Naive B cell (primary cell): ENCODE measurements at regions not wholly inside any gene's neighbourhood (a gene's known extent, or its start where the extent isn't known, plus 50 kb on each side); places are given as distances from the start of the nearest gene placed in this dataset.
A peak's percentile ranks its signal among the peaks of the same experiment; 100 is the strongest.

ENCODE experiments used
- ATAC-seq, 2 donors: fragments of 150-1000 bp; cut with Tn5 transposase; 2 replicates each; pipeline ENCODE4 v1.10.0; 2021; ENCODE audit warnings: low read depth in 2 of 2, mild to moderate bottlenecking in 2 of 2, moderate library complexity in 2 of 2
- DNase-seq: peaks from one replicate; pipeline ENCODE4 v3.0.0; 2022
- H3K27ac Mint-ChIP-seq, 6 donors: one replicate each; pipeline ENCODE4 v1.8.0; 2020 to 2022; ENCODE audit warnings: mild to moderate bottlenecking in 6 of 6, mixed read lengths in 6 of 6, moderate library complexity in 5 of 6, inconsistent platforms in 2 of 6
- H3K27me3 Mint-ChIP-seq, 3 donors: one replicate each; pipeline ENCODE4 v1.8.0; 2021 to 2022; ENCODE audit warnings: mixed read lengths in 3 of 3, mild to moderate bottlenecking in 1 of 3
- H3K36me3 Mint-ChIP-seq, 2 donors: one replicate each; pipeline ENCODE4 v1.8.0; 2020 to 2022; ENCODE audit warnings: mixed read lengths in 2 of 2, inconsistent platforms in 1 of 2, mild to moderate bottlenecking in 1 of 2
- H3K4me1 Mint-ChIP-seq, 3 donors: one replicate each; pipeline ENCODE4 v1.8.0; 2020 to 2022; ENCODE audit warnings: mixed read lengths in 3 of 3, inconsistent platforms in 1 of 3, mild to moderate bottlenecking in 1 of 3, moderate library complexity in 1 of 3
- H3K4me3 Mint-ChIP-seq, 8 donors: one replicate each; pipeline ENCODE4 v1.8.0; 2020 to 2022; ENCODE audit warnings: mild to moderate bottlenecking in 8 of 8, mixed read lengths in 8 of 8, moderate library complexity in 8 of 8, inconsistent platforms in 2 of 8
- H3K9me3 Mint-ChIP-seq, 7 donors: one replicate each; pipeline ENCODE4 v1.8.0; 2020 to 2022; ENCODE audit warnings: mixed read lengths in 7 of 7, mild to moderate bottlenecking in 5 of 7, inconsistent platforms in 2 of 7, moderate library complexity in 1 of 7

DNA sequence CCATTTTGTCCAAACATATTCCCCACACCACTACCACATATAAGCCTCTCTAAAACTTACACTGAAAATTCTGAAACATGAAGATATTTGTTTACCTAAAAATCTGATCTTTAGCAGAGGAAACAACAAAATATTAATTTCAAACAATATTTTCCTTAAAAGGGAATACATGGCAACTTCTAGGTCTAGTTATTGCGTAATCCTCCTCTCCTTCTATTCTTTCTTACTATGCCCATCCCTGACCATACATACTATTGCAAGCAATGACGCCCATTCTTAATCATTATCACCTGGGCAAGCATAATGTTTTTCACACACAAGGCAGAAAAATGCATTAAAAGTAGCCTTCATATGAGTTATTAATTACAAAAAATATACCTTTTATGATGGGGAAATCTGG, 372.6 kb downstream of the ZEB2 start:
- no peaks in the 10 kb centered on the region for H3K9me3 Mint-ChIP-seq
- no peak overlapping the region for H3K4me3 Mint-ChIP-seq
- no peaks in the 10 kb centered on the region for H3K36me3 Mint-ChIP-seq
- ATAC-seq (no peak), DNase-seq (no peak)
- peaks cover 6 to 10% (median 9%) of the 10 kb centered on the region in 3 donors for H3K4me1 Mint-ChIP-seq
- H3K27ac Mint-ChIP-seq: no peak overlapping the region
- H3K27me3 Mint-ChIP-seq: no peaks in the 10 kb centered on the region

DNA sequence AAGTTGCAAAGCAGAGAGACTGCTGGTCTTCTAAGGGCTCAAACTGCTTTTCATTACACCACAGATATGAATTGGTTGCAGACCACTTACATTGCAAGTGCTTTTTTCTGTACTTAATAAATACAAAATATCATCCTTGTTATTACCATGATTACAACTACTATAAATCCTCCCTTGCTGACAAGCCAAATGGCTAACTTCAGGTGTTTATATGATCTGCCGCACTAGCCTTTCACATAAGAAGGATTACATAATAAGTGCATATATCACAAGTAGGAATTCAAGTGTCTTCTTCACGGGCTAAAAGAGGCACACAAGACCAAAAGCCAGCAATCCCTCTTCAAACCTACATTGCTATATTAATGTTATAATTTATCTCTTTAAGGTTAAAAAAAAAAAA, 373.0 kb downstream of the ZEB2 start:
- no peak overlapping the region for H3K27ac Mint-ChIP-seq

DNA sequence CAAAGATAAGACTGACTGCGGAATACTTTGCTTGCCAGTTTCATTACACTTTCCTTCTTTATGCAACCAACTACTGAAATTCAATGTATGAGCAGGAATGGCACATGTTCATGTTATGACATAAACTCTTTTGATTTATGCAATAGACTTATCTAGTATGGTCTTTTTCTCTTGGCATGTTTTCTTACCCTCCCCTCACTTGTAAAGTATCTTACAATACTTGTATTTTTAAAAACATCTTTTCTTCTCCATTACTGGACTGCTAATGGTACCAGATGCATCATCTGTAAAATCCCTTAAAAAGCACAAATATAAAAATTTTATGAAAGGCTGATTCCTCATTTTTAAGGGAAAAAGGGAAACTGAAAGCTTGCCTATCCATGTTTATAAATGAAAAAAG, 373.8 kb downstream of the ZEB2 start:
- H3K4me1 Mint-ChIP-seq: peaks cover 6 to 10% (median 9%) of the 10 kb centered on the region in 3 donors
- no peak for ATAC-seq
- no peaks in the 10 kb centered on the region for H3K9me3 Mint-ChIP-seq
- DNase-seq: no peak
- no peak overlapping the region for H3K4me3 Mint-ChIP-seq
- peak overlapping the region in 1 of 6 donors; percentile 46 for H3K27ac Mint-ChIP-seq
- H3K36me3 Mint-ChIP-seq: peaks cover 0 to 9% of the 10 kb centered on the region in 2 donors
- H3K27me3 Mint-ChIP-seq: no peaks in the 10 kb centered on the region

More for the DNA sequence above, 373.0 kb downstream of the ZEB2 start:
- ATAC-seq (no peak), DNase-seq (no peak)
- Mint-ChIP-seq H3K4me1 (peaks cover 6 to 10% (median 9%) of the 10 kb centered on the region in 3 donors), H3K36me3 (peaks cover 0 to 2% of the 10 kb centered on the region in 2 donors), H3K4me3 (no peak overlapping the region), H3K27me3 (no peaks in the 10 kb centered on the region), H3K9me3 (no peaks in the 10 kb centered on the region)

DNA sequence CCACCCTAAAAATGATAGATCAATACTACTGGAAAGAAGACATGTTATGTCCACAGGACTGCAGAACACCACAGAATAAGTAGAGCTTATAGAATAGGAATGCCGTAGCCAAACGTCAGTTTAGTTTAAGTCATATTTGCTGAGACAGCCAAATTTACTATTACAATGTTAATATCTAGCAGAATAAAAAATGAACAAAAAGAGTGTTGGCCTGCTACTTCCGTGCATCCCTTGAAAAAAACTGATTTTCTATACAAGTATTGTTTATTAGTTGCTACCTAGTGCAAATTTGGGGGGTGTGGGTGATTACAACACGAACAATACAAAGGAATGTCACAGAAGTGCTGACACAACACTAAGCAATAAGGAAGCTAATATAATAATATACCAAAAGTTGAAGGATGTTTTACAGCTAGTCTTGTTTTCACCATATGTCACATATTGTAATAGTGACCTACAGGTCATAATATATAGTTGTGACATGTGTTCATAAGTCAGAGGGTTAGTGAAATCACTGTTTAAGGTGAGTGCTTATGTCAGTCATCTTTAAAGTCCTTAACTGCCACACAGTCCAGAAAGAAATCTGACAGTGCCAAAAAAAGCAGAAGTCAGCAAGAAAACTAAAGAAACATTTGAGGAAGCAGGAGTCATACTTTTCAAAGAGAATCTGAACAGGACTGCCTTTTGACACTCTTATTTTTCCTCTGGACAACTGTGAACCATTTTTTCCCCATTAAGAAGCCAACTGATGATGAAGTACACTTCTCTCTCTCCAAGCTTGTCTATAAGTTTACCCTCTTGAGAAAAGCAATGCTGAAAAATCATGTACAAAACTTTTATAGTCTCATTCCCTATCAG, 376.4 kb downstream of the ZEB2 start:
- peak overlapping the region in 3 of 6 donors; percentile 37 to 80 (median 51) for H3K27ac Mint-ChIP-seq
- peak overlapping the region in 1 of 8 donors; percentile 54 for H3K4me3 Mint-ChIP-seq
- H3K27me3 Mint-ChIP-seq: no peaks in the 10 kb centered on the region
- ATAC-seq (peak; percentile 45 to 70), DNase-seq (no peak)
- H3K9me3 Mint-ChIP-seq: no peaks in the 10 kb centered on the region
- H3K36me3 Mint-ChIP-seq: peaks cover 0 to 9% of the 10 kb centered on the region in 2 donors
- peaks cover 7 to 14% (median 9%) of the 10 kb centered on the region in 3 donors for H3K4me1 Mint-ChIP-seq

DNA sequence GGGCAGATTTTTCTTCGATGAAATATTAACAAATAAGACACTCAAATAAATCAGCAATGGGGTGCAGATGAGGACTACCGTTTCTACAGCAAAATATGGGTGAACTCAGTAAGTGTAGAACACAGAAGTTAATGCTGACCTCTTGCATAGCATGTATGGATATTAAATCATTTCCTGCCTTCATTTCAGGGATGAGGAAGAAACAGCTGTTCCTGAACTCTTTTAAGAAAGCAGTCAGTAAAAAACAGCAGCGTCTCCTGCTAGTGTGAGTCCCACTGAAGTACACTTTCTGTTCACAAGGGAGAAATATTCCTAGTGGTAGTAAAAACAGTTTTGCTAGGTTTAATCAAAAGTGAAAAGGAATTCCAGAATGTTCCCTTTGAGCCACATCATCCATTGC, 379.0 kb downstream of the ZEB2 start:
- Mint-ChIP-seq H3K36me3 (peaks cover 0 to 9% of the 10 kb centered on the region in 2 donors), H3K4me3 (no peak overlapping the region), H3K9me3 (no peaks in the 10 kb centered on the region), H3K27ac (no peak overlapping the region), H3K27me3 (no peaks in the 10 kb centered on the region), H3K4me1 (peaks cover 11 to 21% (median 13%) of the 10 kb centered on the region in 3 donors)
- no peak for ATAC-seq
- no peak for DNase-seq

DNA sequence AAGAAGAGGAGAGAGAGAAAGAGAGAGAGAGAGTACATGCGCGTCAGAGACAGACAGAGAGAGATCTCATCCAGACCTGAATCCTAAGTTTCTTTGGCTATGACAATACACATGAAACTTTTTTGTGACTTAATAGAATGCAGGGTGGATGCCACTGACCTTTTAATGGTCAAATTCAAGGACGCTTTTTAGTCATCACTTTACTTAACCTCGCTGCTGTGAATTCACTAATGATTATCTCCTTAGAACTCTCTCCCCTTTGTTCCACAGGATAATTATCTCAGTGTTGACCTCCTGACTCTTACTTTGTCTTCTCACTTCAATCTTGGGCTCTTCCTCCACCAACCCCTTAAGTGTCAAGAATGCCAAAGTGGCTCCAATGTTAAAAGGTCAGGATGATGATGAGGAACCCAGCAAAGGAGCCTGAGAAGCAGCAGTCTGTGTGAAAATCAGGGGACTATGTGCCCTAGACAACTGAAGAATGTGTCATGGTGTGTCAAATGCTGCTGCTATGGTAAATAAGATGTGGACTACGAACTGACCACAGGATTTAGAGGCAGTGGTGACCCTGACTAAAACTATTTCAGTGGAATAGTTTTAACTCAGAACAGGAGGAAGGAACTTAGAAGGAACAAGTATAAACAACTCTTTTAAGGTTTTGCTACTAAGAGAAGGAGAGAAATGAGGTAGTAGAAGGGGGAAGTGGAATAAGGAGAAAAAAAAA, 382.1 kb downstream of the ZEB2 start:
- DNase-seq (no peak), ATAC-seq (no peak)
- Mint-ChIP-seq H3K9me3 (no peaks in the 10 kb centered on the region), H3K36me3 (peaks cover 7 to 9% of the 10 kb centered on the region in 2 donors), H3K27ac (peak overlapping the region in 3 of 6 donors; percentile 16 to 25 (median 25)), H3K4me3 (no peak overlapping the region), H3K27me3 (no peaks in the 10 kb centered on the region), H3K4me1 (peaks cover 2 to 11% (median 7%) of the 10 kb centered on the region in 3 donors)

DNA sequence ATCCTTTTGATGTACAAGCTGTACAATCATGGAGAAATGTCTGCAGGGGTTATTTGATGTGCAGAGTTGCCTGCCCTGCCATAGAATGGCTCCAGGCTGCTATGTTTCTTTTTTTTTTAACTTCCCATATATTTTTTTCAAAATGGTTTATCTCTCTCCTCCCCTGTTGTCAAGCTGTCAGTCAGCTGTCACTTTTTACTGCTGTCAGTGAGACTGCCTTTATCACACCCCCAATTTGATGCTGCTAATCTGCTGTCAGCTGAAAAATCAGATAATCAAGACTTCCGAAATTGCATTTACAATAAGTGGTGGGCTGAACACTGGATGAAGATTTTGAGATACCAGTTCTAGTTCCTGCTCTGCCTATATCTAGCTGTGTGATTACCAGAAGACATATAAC, 382.6 kb downstream of the ZEB2 start:
- Mint-ChIP-seq H3K27me3 (no peaks in the 10 kb centered on the region), H3K4me1 (peaks cover 2 to 11% (median 7%) of the 10 kb centered on the region in 3 donors), H3K4me3 (no peak overlapping the region), H3K36me3 (peaks cover 7 to 9% of the 10 kb centered on the region in 2 donors), H3K9me3 (no peaks in the 10 kb centered on the region), H3K27ac (peak overlapping the region in 1 of 6 donors; percentile 16)
- DNase-seq (no peak), ATAC-seq (no peak)

DNA sequence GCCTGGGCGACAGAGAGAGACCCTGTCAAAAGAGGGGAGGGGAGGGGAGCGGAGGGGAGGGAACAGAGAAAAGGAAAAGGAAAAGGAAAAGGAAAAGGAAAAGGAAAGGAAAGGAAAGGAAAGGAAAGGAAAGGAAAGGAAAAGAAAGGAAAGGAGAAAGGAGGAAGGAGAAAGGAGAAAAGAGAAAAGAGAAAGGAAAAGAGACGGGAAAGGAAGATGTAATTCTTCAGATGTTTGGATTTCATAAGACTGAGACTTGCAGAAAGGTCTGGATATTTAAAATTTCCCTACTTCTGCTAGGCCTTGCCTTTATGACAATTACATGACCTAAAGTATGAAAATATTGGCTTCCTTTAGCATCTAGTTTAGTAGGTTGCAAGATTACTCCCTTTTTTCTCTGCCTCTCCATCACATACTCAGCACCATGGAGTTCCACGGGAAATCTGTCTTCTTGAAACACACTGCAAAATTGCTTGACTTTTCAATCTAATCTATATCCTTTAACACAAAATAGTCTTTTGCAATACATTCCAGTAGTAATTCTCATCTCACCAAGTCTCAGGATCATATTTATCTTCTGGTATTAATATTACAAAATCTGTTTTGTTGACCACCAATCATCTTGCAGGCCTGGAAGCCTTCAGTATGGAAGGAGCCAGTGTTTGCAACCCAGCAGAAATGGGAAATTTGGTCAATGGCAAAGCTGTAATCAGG, 383.5 kb downstream of the ZEB2 start:
- no peak for DNase-seq

DNA sequence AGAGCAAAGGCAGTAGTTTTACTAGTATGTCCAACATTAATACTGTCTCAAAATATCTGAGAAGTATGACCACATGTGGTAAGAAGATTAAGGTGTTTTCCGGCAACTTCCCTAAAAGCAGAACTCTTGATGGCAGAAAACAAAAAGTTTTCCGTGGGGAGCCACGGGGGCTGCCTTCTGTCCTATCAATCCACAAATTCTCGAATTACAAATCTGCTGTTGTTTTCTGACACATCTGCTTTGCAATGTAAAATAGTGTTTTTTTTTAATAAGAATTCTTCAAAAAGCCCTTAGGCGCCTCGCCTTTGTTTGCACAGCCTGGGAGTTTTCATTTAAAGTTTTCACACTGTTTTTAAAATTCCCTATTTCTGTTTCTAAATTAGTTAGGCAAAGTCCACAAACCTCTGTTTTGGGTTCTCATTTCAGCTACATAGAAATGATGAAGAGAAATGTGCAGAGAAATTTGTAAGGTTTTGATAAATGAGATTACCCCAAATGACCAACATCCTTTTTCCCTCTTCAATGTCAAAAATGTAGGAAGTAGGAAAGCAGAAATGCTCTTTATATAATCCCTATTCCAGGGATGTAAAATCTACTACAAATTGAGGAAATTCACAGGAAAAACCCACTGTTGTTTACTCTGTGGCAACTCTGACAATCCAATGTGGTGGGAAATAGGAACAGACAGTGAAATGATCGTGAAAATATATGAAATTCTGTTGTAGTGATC, 385.8 kb downstream of the ZEB2 start:
- H3K9me3 Mint-ChIP-seq: no peaks in the 10 kb centered on the region
- H3K4me1 Mint-ChIP-seq: peaks cover 2 to 11% (median 7%) of the 10 kb centered on the region in 3 donors
- H3K27ac Mint-ChIP-seq: peak overlapping the region in 1 of 6 donors; percentile 29
- H3K36me3 Mint-ChIP-seq: peaks cover 0 to 7% of the 10 kb centered on the region in 2 donors
- no peak for DNase-seq
- H3K4me3 Mint-ChIP-seq: no peak overlapping the region
- no peaks in the 10 kb centered on the region for H3K27me3 Mint-ChIP-seq
- no peak for ATAC-seq

More for the DNA sequence above, 383.5 kb downstream of the ZEB2 start:
- peaks cover 3 to 7% of the 10 kb centered on the region in 2 donors for H3K36me3 Mint-ChIP-seq
- no peak overlapping the region for H3K4me3 Mint-ChIP-seq
- no peaks in the 10 kb centered on the region for H3K27me3 Mint-ChIP-seq
- ATAC-seq: no peak
- no peaks in the 10 kb centered on the region for H3K9me3 Mint-ChIP-seq
- peaks cover 2 to 11% (median 7%) of the 10 kb centered on the region in 3 donors for H3K4me1 Mint-ChIP-seq
- no peak overlapping the region for H3K27ac Mint-ChIP-seq

DNA sequence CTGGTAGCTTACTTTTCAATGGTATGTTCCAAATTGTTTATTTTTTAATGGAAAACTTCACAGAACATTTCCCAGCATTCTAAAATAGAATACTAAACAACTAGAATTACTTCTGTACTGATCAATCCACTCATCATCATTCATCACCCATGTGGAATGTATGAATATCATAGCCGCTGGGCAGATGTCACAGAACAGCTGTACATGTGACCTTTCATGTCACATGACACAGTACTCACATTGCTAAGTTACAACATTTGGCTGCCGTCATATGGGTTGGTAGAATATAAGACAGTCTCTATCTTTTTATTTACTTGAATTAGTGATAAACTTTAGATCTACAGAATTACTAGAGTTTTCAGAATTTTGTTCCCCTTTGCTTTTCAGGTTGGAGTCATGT, 387.6 kb downstream of the ZEB2 start:
- DNase-seq (no peak), ATAC-seq (no peak)
- H3K27me3 Mint-ChIP-seq: no peaks in the 10 kb centered on the region
- H3K27ac Mint-ChIP-seq: no peak overlapping the region
- no peak overlapping the region for H3K4me3 Mint-ChIP-seq
- H3K4me1 Mint-ChIP-seq: no peaks in the 10 kb centered on the region
- peaks cover 0 to 7% of the 10 kb centered on the region in 2 donors for H3K36me3 Mint-ChIP-seq
- H3K9me3 Mint-ChIP-seq: no peaks in the 10 kb centered on the region

DNA sequence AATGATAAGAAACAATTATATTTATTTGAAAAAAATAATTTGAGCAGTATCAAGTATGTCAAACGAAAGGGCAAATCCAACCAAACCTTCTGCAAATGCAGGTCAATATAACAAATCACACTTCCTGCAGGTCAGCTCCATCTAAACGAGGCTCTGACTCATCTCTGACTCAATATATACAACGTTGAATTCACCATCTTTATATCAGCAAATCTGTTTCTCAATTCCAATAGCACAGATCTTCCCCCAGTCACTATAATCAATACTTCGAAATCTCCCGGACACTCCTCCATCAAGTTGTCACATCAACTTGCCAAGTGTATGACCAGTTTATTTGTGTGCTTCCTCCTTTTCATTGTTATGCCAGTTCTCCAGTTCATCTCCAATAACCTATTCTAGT, 388.9 kb downstream of the ZEB2 start:
- ATAC-seq (no peak), DNase-seq (no peak)
- H3K4me1 Mint-ChIP-seq: no peaks in the 10 kb centered on the region
- H3K36me3 Mint-ChIP-seq: peaks cover 5 to 7% of the 10 kb centered on the region in 2 donors
- no peaks in the 10 kb centered on the region for H3K27me3 Mint-ChIP-seq
- peak overlapping the region in 1 of 6 donors; percentile 41 for H3K27ac Mint-ChIP-seq
- H3K4me3 Mint-ChIP-seq: no peak overlapping the region
- H3K9me3 Mint-ChIP-seq: no peaks in the 10 kb centered on the region

DNA sequence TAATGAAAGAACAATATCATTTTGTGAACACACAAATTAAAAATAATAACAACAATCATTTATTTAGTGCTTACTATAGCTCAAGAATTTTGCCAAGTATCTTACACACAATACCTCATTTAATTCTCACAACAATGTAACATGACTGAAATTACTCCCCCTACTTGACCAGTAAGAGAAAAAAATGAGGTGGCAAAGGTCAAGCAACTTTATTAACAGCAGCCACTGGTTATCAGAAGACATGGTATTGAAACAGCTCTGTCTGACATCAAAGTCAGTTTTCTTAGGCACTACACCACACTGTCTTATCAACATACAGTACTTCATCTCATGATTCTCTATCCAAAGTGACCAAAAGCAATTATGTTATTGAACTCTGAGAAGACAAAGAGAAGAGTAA, 389.4 kb downstream of the ZEB2 start:
- ATAC-seq: no peak
- peaks cover 5 to 9% of the 10 kb centered on the region in 2 donors for H3K36me3 Mint-ChIP-seq
- H3K9me3 Mint-ChIP-seq: no peaks in the 10 kb centered on the region

More for the DNA sequence above, 389.4 kb downstream of the ZEB2 start:
- Mint-ChIP-seq H3K4me3 (no peak overlapping the region), H3K4me1 (no peaks in the 10 kb centered on the region), H3K27ac (no peak overlapping the region), H3K27me3 (no peaks in the 10 kb centered on the region)
- DNase-seq: no peak
